Endothelial cell of umbilical vein (primary cell): ENCODE measurements at regions not wholly inside any gene's neighbourhood (a gene's known extent, or its start where the extent isn't known, plus 50 kb on each side); places are given as distances from the start of the nearest gene placed in this dataset.
"Not testable (repeated sequence)": the region's sequence is repeated elsewhere in the genome, so short reads cannot be mapped to it uniquely, and the experiment has no call there.

Source experiments
- BruUV-seq: library from RNA; stranded (reverse); fragments of 400-500 nt; replicated peaks from 2 replicates; lab custom pipeline; 2021; lab: Mats Ljungman, UMichigan
- CTCF ChIA-PET: fragments of 300-600, 350-600 bp; sonication (Branson Sonifier 250); formaldehyde crosslinking; loops from one replicate; lab custom pipeline; 2021; ENCODE audit warnings: antibody characterized with exemption, inconsistent platforms; lab: Charles Lee
- POLR2A ChIA-PET: fragments of 300-600, 350-600 bp; sonication (Branson Sonifier 250); formaldehyde crosslinking; loops from one replicate; lab custom pipeline; 2021; ENCODE audit warnings: antibody characterized with exemption, inconsistent platforms; lab: Charles Lee
- DNase-seq: peaks from one replicate; pipeline ENCODE4 v3.0.0-alpha.2; 2011; ENCODE audit warnings: low read depth, low spot score
- FAIRE-seq: peaks from 2 replicates; lab custom pipeline; 2011; peaks lifted over from hg19 to GRCh38; lab: Jason Lieb, UNC
- H2AFZ ChIP-seq: 2 replicates; pipeline ENCODE4 v1.6.0; 2012; ENCODE audit warnings: low read depth, low read length, control low read depth, inconsistent platforms
- H3K27ac ChIP-seq: 2 replicates; pipeline ENCODE4 v1.5.1; 2011; ENCODE audit warnings: low read depth, mild to moderate bottlenecking, control low read depth, low read length, moderate library complexity; ENCODE audit not compliant: insufficient read depth
- H3K27me3 ChIP-seq, 2 experiments: 2 replicates each; pipeline versions ENCODE4 v1.6.0 to v1.6.1; 2011; ENCODE audit warnings: low read length in 2 of 2, mixed read lengths in 1 of 2; ENCODE audit not compliant: control insufficient read depth in 2 of 2, insufficient read depth in 2 of 2
- H3K36me3 ChIP-seq, 2 experiments: 2 replicates in 1 of 2; 3 replicates in 1 of 2; pipeline ENCODE4 v1.5.1; 2011; ENCODE audit warnings: low read length in 2 of 2, mild to moderate bottlenecking in 1 of 2, moderate library complexity in 1 of 2; ENCODE audit not compliant: control insufficient read depth in 2 of 2, insufficient read depth in 2 of 2; ENCODE audit errors: extremely low read depth in 1 of 2
- H3K4me1 ChIP-seq: 3 replicates; pipeline ENCODE4 v1.5.1; 2011; ENCODE audit warnings: mild to moderate bottlenecking, low read length; ENCODE audit not compliant: control insufficient read depth, insufficient read depth; ENCODE audit errors: extremely low read depth
- H3K4me2 ChIP-seq: 2 replicates; pipeline ENCODE4 v1.6.1; 2011; ENCODE audit warnings: low read length, control low read depth, mixed read lengths; ENCODE audit not compliant: insufficient read depth
- H3K4me3 ChIP-seq, 3 experiments: fragments of 200-600 bp in 1 of 3; sonication (generic), shearing (Covaris generic) in 1 of 3; replicated peaks in 1 of 3; 2 replicates each; pipeline ENCODE4 v1.5.1; 2011 to 2016; ENCODE audit warnings: control low read depth in 3 of 3, low read length in 3 of 3, mild to moderate bottlenecking in 2 of 3, inconsistent platforms in 1 of 3, low read depth in 1 of 3, moderate library complexity in 1 of 3; ENCODE audit not compliant: insufficient read depth in 1 of 3
- H3K79me2 ChIP-seq: 2 replicates; pipeline ENCODE4 v1.6.0; 2012; ENCODE audit warnings: low read length, inconsistent platforms; ENCODE audit not compliant: control insufficient read depth, insufficient read depth
- H3K9ac ChIP-seq: replicated peaks from 2 replicates; pipeline ENCODE3; 2011; ENCODE audit warnings: low read length, control low read depth; ENCODE audit not compliant: insufficient read depth; ENCODE audit errors: extremely low read depth
- H3K9me1 ChIP-seq: replicated peaks from 3 replicates; pipeline ENCODE4 v1.6.0; 2011; ENCODE audit warnings: mild to moderate bottlenecking, low read length; ENCODE audit not compliant: control insufficient read depth, insufficient read depth; ENCODE audit errors: extremely low read depth
- H3K9me3 ChIP-seq: replicated peaks from 2 replicates; pipeline ENCODE4 v1.5.1; 2012; ENCODE audit warnings: low read length, inconsistent platforms; ENCODE audit not compliant: control insufficient read depth, insufficient read depth
- H4K20me1 ChIP-seq: replicated peaks from 2 replicates; pipeline ENCODE3; 2011; ENCODE audit warnings: mild to moderate bottlenecking, low read length; ENCODE audit not compliant: control insufficient read depth, insufficient read depth; ENCODE audit errors: extremely low read depth
- EZH2 ChIP-seq: IDR thresholded peaks from 2 replicates; pipeline ENCODE4 v1.6.1; 2012; ENCODE audit warnings: borderline replicate concordance, low read depth, mild to moderate bottlenecking, moderate library complexity, low read length, inconsistent platforms; ENCODE audit not compliant: severe bottlenecking
- GATA2 ChIP-seq: IDR thresholded peaks from 2 replicates; pipeline ENCODE4 v1.7.0; 2011; ENCODE audit warnings: low read depth, mild to moderate bottlenecking, moderate library complexity, mixed read lengths, low read length; ENCODE audit not compliant: insufficient read length, insufficient read depth
- JUN ChIP-seq: IDR thresholded peaks from 2 replicates; pipeline ENCODE4 v1.6.1; 2011; ENCODE audit warnings: borderline replicate concordance, low read depth; ENCODE audit not compliant: insufficient read length, insufficient read depth
- MYC ChIP-seq: IDR thresholded peaks from one replicate; pipeline ENCODE4 v1.6.1; 2011; ENCODE audit warnings: mild to moderate bottlenecking, low read depth, low read length
- POLR2A ChIP-seq: IDR thresholded peaks from 2 replicates; pipeline ENCODE4 v1.6.1; 2012; ENCODE audit warnings: low read depth, mild to moderate bottlenecking, control low read depth, low read length
- POLR2AphosphoS5 ChIP-seq: IDR thresholded peaks from 2 replicates; pipeline ENCODE4 v1.6.1; 2012; ENCODE audit warnings: low read depth, mild to moderate bottlenecking, control low read depth, low read length, moderate library complexity; ENCODE audit not compliant: insufficient read depth
- dilution Hi-C: fragments of 300-500 bp; cut with MboI; formaldehyde crosslinking; loops from one replicate; pipeline ENCODE4 v1.15.0; 2019; ENCODE audit warnings: low sequenced_read_pairs; ENCODE audit not compliant: extremely low pct_ligation_motif_present
- intact Hi-C: fragments of 100-400 bp; cut with micrococcal nuclease; formaldehyde crosslinking; loops from one replicate; pipeline ENCODE4 v1.10.0; 2022
- TF ChIP-seq, protein P1 (sequence below): IDR thresholded peaks from 2 replicates; pipeline ENCODE4 v1.6.1; 2011; ENCODE audit not compliant: insufficient read depth, insufficient read length

DNA sequence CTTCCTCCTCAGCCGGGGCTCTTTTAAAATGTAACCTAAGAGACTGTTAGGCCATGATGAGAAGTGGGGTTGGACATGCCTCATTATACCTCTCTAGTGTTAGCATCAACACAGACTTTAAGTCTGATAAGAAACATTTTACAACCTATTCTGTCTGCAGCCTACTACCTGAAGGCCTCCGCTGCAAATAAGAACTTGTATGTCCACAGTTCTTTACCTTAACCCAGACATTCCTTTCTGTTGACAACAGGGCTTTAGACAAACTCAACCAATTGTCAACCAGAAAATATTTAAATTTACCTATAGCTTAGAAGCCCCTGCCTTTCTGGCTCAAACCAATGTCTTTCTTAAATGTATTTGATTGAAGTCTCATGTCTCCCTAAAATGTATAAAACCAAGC lies 1418.6 kb downstream of the STIM2 start:
- H3K9ac ChIP-seq, result no peak overlapping the region
- no TSS peak for BruUV-seq
- H3K27me3 ChIP-seq, result no peaks in the 10 kb centered on the region
- FAIRE-seq, result no peak
- H4K20me1 ChIP-seq, result no peaks in the 10 kb centered on the region
- H3K4me1 ChIP-seq, result no peaks in the 10 kb centered on the region
- no peak for DNase-seq
- no peaks in the 10 kb centered on the region for H3K9me1 ChIP-seq
- POLR2A ChIA-PET, result no interaction called here
- no peaks in the 10 kb centered on the region for H3K9me3 ChIP-seq
- CTCF ChIA-PET, result no interaction called here
- no peaks in the 10 kb centered on the region for H3K36me3 ChIP-seq
- H3K27ac ChIP-seq, result no peak overlapping the region
- H3K4me2 ChIP-seq, result no peak overlapping the region
- TF ChIP-seq EZH2 (no peak), GATA2 (no peak), JUN (no peak), POLR2A (no peak), POLR2AphosphoS5 (no peak), MYC (no peak)
- TF ChIP-seq, protein P1, sequence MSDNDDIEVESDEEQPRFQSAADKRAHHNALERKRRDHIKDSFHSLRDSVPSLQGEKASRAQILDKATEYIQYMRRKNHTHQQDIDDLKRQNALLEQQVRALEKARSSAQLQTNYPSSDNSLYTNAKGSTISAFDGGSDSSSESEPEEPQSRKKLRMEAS, result no peak
- no peaks in the 10 kb centered on the region for H3K79me2 ChIP-seq
- no peak overlapping the region for H3K4me3 ChIP-seq
- intact Hi-C loops (no loop called here), dilution Hi-C loops (no loop called here)
- H2AFZ ChIP-seq, result no peak overlapping the region

- H2AFZ ChIP-seq, H3K9ac ChIP-seq, POLR2A ChIA-PET, H3K36me3 ChIP-seq, CTCF ChIA-PET, H3K27ac ChIP-seq, BruUV-seq, H3K79me2 ChIP-seq, H3K27me3 ChIP-seq, H3K9me1 ChIP-seq, DNase-seq, H3K4me1 ChIP-seq, FAIRE-seq, dilution Hi-C loops, H4K20me1 ChIP-seq, H3K4me2 ChIP-seq, H3K9me3 ChIP-seq, H3K4me3 ChIP-seq: not testable (repeated sequence)
- intact Hi-C loops, result loop anchor here (5.0 kb wide), 1 partner anchor 66 kb away; no protein-coding TSS in a partner anchor
Observed at GRCh38 chr4:28286266-28286665, 1425.6 kb downstream of the STIM2 start.
